Activated CD8-positive, alpha-beta memory T cell treated with anti-CD3 and anti-CD28 coated beads, Interleukin-2, amount 50 U/mL, for 48 hours (primary cell): ENCODE measurements at regions not wholly inside any gene's neighbourhood (a gene's known extent, or its start where the extent isn't known, plus 50 kb on each side); places are given as distances from the start of the nearest gene placed in this dataset.
"Not testable (repeated sequence)": the region's sequence is repeated elsewhere in the genome, so short reads cannot be mapped to it uniquely, and the experiment has no call there.

Source experiments
- DNase-seq: peaks from one replicate; pipeline ENCODE4 v3.0.0-alpha.2; 2020

DNA sequence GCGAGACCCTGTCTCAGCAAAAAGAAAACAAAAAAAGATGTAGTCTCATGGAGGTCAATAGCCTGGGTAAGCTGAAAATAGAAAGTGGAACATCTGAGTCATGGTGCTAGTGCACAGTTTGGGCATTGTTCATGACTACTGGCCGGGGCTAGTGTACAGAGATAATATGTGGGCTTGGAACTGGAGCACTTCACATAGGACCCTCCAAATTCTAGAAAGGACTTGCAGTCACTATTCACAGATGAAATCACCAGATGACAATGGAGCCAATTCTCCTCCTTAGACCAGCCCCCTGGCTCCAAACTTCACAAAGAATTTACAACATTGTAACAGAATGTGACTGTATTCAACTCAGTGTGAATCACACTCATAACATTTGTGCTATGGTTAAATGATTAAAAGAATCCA lies 367.8 kb upstream of the SLC7A11 start:
- DNase-seq, result no peak

DNA sequence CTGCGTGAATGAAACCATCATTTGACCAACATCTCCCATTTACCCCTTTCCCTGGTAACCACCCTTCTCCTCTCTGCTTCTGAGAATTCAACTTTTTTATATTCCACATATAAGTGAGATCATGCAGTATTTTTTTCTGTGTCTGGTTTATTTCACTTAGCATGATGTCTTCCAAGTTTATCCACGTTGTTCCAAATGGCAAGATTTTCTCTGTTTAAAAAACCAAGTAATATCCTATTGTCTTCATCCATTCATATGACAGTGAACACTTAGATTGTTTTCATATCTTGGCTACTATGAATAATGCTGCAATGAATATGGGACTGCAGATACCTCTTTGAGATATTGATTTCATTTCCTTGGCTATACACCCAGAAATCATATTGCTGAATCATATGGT lies 362.4 kb upstream of the SLC7A11 start:
- DNase-seq, result no peak

DNA sequence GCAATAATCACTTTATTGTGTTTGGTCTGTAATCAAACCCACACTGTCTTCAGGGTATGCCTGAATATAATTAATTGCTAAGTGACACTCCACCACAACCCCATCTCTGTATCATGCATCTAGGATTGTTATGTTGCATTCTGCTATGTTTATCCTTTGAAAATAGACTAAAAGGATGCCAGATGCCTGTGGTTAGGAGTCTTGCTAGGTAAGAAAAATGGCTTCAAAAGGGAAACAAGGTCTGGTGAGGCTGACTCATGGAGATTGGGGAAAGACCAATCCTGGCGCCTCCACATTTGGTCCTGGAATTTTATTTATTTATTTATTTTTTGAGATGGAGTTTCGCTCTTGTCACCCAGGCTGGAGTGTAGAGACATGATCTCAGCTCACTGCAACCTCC lies 360.5 kb upstream of the SLC7A11 start:
- no peak for DNase-seq

DNA sequence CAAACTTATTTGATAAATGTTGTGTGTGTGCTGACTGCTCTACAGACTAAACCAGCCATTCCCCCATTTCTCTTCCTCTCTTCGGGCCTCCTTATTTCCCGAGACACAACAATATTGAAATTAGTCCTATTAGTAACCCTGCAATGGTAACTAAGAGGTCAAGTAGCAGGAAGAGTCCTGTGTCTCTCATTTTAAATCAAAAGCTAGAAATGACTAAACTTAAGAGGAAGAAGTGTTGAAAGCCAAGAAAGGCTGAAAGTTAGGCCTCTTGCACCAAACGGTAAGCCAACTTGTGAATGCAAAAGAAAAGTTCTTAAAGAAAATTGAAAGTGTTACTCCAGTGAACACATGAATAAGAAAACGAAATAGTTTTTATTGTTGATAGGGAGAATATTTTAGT lies 357.8 kb upstream of the SLC7A11 start:
- no peak for DNase-seq

DNA sequence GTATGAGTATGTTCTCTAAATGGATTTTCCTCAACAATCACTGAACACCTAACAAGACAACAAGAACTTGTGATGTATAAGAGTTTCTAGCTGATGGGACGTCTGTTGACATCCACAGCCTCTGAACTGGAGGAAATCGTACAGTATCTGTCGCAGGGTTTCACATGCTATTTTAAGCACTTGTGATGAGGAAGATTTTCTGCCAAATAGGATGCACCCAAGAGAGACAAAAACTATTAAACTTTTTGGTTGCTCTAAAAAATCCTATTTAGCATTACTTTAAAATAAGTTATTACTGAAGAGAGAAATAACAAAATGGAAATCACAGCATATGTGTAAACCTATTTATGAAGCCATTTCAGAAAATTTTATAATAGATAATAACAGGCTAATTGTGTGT lies 356.1 kb upstream of the SLC7A11 start:
- DNase-seq, result no peak

DNA sequence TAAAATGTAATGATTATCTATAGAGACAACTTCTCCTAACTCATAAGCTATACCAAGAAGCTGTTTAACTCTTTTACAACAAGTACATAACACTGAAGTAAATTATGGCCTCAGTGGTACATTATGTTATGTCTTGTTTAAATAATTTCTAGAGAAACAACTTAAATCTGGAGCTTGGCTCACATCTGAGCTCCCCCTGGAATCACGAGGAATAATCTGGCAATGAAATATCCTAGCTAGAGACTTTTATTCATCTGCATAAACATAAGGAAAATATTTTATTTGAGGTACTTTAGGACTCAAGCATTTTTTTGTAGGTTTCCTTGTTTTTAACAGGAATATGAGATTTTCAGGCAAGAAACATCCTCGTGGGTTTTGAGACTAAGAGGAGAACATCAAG lies 354.7 kb upstream of the SLC7A11 start:
- DNase-seq, result no peak

DNA sequence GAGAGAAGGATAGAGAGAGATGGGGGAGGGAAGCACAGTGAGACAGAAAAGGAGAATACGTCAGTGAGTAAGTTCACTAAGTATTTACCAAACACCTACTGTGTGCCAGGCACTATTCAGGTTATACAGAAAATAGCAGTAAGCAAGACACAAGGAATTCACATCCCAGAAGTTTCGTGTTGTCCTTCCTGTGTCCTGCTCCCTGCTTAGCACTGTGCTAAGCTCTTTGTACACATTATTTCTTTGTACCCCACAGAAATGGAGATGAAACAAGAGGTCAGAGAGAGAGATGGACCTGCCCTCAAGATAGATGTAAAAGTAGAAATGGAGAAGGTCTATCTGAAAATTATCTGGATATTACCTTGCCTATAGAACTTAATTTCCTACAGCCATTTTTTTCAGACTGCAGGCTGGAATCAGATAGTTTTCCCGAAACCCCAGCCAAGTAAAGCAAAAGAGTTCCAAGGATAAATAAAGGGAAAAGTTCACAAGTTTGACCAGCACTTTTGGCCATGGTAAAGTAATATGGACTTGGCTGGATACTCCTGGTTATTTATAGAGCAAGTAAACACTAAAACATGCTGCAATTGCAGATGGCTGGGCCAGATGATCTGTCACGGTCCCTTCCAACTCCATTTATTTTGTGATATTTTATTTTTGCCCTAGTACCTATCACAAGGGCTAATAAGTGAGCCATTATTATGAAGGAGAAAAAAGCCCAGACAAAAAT lies 353.7 kb upstream of the SLC7A11 start:
- DNase-seq, result no peak

DNA sequence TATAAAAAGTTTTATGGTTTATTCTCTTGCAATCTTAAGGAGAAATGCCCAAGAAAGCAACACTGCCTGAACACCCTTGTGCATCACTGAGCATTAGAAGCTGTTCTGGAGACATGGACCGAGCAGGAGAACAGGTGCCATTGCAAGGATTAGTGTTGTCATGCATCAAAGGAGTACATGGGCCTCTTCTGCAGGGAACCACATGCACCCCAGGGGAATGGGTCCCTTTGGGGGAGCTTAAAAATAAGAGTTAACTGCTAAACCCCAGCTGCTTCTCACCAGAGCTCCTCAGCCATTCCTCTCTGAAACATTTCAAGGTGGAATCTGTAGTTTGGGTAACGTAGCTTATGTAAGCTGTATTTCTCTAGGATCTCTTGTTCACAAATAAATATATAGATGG lies 353.0 kb upstream of the SLC7A11 start:
- DNase-seq, result no peak

DNA sequence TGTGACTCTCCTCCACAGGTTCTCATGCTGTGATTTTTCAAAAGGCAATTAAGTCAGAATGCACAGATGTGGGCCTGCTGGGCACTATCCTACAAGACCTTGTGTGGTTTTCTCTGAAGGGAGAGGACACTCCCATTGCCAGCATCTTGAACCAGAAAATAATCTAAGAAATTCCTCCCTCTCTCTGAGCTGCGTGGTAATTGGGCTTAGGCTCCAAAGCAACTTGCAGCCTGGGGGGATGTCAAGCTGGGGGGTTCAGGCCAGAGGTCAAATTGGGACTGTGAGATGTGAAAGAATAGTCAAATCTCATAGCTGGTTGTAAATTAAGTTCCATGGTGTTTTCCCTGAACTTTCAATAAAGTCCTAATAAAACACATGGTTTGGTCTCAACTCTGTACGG lies 350.6 kb upstream of the SLC7A11 start:
- no peak for DNase-seq

DNA sequence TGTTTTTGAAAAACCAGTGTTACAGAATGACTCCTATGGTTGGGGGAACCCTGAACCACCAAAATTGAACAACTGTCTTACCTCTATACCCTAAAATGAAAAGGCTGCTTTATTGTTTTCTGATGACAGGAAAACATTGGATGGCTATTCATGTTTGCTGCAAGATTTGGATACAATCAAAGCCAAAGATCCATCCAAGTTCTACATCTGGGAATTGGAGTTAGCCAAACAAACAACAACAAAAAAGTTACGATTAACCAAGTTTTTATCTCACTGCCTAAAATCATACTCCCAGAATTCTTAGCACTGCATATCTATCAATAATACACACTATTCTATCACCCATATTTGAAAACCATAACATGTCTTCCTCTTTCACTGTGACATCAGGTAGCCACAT lies 349.7 kb upstream of the SLC7A11 start:
- DNase-seq, result no peak

DNA sequence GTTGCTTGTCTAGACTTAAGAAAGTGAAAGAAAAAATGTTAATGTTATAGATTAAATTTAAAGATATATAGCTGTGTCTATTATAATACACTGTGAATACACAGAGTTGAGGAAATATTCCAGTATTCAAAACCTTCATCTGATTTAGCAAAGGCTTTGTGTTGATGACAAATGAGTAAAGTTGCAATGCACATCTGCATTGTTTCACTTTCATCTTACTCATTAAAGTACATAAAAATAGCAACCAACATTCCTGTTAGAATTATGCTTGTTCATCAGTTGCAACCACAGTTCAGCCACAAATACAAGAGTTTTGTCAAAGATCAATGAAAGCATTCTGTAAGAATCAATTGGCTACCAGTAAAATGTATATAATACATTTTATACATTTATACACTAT lies 346.4 kb upstream of the SLC7A11 start:
- no peak for DNase-seq

DNA sequence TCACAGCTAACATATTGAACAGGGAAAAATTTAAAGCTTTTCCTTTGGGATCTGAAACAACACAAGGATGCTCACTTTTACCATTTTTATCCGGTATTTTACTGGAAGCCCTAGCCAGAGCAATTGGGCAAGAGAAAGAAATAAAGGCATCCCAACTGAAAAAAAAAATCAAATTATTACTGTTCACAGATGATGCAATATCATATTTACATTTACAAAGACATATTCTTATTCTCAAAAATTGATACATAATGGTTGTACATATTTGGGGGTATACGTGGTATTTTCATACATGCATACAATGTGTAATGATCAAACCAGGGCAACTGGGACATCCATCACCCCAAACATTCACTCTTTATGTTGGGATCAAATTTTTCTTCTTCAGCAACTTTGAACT lies 337.0 kb upstream of the SLC7A11 start:
- DNase-seq, result no peak

DNA sequence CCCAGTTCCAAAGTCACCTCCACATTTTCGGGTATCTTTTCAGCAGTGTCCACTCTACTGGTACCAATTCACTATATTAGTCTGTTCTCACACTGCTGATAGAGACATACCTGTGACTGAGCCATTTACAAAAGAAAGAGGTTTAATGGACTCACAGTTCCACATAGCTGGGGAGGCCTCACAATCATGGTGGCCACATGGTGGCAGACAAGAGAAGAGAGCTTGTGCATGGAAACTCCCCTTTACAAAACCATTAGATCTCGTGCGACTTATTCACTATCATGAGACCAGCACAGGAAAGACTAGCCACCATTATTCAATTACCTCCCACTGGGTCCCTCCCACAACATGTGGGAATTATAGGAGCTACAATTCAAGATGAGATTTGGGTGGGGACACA lies 335.7 kb upstream of the SLC7A11 start:
- DNase-seq, result not testable (repeated sequence)

DNA sequence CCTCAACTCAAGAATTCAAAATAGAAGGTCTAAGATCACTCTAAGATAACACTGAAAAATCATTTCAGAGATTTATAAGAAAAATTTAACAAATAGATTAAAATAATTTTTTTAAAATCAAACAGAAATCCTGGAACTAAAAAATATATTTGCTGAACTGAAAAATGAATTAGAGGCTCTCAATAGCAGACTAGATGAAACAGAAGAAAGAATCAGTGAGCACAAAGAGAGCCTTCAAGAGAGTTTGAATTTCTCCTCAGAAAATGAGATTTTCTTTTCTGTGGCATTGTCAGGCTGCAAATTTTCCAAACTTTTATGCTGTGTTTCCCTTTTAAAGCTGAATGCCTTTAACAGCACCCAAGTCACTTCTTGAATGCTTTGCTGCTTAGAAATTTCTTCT lies 335.0 kb upstream of the SLC7A11 start:
- DNase-seq, result no peak

DNA sequence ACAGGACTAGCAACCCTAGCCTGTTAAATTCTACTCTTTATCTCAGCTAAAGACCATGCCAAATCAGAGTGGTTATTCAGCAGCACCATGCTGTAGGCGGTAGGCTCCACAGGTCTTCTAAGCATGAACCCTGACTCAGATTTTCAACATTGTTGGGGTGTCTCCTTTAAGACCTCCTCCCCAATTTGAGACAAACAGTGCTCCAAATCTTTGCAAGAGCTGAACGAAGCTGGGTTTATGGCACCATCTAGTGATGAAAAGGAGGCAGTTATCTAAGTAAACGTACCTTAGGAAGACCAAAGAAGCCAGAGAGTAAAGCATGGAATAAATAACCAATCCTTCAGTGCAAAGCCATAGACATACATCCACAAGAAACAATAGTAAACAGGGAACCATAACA lies 334.5 kb upstream of the SLC7A11 start:
- no peak for DNase-seq

DNA sequence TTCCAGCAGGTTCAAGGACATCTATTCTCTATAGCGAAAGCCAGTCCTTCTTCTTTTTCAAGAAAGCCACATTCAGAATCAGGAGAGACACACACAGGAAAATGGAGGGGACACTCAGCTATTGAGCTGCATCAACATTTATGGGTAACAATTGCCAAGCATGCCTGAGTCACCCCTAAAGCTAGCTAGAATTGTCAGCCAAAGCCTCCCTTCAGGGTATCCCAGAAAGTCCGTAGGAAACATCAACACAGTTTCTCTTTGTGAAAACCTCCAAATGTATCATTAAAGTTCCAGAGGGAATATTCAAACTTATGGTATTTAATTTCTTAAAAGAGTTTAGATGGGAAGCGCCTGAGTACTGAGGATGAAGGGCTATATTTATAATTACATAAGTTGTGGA lies 331.1 kb upstream of the SLC7A11 start:
- DNase-seq, result no peak

DNA sequence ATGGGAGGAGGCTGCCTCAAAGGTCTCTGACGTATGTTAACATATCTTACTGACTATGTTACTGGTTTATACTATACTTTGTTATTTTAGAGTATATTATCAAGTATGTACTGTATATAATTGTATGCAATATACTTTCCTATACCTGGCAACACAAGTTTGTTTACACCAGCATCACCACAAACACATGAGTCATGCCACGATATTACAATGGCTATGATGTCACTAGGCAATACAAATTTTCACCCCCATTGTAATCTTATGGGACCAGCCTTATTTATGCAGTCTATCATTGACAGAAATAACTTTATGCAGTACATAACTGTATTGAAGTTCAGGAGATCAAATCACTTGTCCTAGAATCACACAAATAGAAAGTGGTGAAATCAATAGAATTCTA lies 329.9 kb upstream of the SLC7A11 start:
- no peak for DNase-seq

DNA sequence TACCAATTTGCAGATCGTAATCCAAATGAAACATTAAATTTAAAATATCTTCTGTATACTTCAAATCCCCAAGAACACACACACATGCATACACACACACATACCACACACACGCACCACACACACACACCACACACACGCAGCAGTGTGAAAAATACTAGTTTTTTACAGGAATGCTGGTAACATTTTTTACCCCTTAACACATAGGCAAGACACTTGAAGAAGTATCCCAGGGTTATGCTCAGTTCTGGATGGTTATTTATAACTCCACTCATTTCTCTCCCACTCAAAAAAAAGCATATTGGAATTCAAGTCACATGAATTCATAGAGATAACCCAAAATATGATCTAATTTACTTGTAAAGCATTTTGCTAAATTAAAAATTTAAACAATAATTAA lies 325.5 kb upstream of the SLC7A11 start:
- no peak for DNase-seq

DNA sequence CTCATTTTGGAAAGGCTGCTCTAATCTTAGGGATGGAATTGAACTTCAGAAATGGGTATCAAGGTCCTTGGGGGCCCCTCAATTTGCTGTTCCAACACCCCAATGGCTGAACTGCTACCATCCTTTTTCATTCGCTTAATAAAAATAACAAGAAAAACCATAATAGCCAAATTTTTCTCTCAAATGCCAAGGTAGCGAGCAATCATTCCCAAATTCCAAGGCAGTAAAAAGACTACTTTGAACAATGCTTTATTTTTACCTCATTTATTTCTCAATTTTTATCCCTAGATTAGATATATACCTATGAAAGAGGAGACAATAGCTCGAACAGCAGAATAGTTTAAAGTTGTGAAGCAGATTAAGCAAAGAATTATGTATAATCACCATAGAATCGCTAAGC lies 323.4 kb upstream of the SLC7A11 start:
- DNase-seq, result no peak

DNA sequence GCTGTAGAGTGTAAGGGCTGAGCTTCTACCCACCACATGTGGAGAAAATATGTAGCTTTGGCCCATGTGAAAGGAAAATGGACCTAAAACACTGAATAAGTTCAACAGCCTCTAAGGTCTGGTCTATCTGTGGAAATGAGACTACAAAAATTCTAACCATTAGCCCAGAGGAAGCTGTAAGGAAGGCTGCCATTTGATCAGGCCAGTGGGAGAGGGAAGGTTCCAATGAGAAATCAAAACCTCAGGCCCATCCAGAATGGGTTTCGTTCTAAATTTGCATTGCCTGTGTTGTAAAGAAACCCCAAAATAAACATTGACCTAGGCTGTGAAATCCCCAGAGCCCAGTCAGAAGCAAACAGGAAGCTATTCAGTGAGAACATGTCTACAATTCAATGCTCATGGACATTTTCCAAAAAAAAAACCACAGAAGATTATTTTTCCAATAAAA lies 320.4 kb upstream of the SLC7A11 start:
- no peak for DNase-seq

DNA sequence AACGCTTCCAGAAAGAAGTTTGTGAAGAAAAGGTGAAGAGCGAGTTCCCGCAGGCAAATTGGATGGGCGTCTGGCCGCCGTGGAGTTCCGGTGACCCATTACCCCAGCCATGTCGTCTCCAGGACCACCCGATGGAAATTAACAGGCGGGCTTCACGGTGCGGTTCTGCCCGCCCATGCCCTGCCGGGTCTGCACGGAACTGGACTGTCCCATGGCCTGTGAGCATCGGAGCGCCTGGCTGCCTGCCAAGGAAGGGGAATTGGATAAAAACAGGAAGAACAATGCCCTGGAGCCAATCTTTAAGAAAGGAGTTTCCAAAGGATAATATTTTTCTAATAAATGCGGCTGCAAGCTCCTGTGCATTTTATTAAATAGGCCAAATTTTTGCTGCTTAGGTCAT lies 319.8 kb upstream of the SLC7A11 start:
- no peak for DNase-seq

DNA sequence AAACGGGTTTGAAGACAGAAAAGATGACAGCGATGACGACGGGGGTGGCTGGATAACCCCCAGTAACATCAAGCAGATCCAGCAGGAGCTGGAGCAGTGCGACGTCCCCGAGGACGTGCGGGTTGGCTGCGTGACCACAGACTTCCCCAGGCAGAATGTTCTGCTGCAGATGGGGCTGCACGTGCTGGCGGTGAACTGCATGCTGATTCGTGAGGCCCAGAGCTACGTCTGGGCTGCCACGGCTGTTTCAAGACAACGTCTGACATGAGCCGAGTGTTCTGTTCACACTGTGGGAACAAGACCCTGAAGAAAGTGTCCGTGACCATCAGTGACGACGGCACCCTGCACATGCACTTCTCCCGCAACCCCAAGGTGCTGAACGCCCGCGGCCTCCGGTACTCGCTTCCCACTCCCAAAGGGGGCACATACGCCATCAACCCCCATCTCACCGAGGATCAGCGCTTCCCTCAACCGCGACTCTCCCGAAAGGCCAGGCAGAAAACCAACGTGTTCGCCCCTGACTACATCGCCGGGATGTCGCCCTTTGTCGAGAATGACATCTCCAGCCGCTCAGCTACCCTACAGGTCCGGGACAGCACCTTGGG lies 319.2 kb upstream of the SLC7A11 start:
- DNase-seq, result no peak

DNA sequence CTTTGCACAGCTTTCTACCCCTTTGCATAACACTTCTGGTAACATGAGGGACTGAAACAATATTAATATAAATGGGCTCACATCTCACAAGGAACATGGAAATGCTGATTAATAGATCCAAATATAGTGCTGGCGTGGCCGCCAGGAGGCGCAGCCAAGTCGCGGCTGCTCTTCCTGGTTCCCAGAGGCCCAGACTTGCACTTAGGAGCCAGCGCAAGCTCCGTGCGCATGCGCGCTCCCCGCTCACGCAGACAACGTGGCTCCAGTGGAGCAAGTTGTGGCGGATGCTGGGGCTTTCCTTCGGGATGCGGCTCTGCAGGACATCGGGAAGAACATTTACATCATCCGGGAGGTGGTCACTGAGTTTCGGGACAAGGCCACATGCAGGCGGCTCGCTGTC lies 318.3 kb upstream of the SLC7A11 start:
- no peak for DNase-seq

DNA sequence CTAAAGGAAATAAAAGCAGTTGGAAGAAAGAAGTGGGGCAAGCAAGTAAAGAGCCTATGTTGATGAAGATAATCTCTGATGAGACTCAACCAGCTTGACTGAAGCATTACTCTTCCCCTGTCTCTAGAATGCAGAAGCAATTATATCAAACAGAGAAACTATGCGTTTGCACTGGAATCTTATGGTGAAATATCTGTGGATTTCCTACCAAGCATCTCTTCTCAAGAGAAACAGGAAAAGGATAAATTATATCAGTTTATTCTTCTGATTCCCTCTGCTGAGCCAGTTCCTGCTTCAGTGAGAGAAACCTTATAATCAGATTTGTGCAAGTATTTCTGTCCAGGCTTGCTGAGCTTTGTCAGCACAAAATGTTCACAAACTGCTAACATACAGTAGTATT lies 316.7 kb upstream of the SLC7A11 start:
- DNase-seq, result no peak

DNA sequence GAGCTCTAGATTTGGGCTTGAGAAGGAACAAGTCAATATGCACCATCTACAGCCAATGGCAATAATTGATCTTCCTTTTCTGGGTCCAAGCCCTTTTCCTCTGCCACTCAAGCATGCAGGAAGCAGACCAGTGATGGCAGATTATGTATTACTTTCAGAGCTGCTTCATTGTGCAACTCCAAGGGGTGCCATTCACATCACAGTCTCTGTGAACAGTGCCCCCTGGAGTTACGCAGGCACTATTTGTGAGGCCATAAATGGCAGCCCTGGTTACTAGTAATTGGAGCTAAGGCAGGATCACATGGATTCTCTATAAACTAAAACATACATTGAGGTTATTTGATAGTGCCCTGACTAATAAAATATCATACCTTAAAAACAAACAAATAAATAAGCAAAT lies 313.4 kb upstream of the SLC7A11 start:
- no peak for DNase-seq
